Vagina (tissue), 2 donors: ENCODE measurements at regions not wholly inside any gene's neighbourhood (a gene's known extent, or its start where the extent isn't known, plus 50 kb on each side); places are given as distances from the start of the nearest gene placed in this dataset.

Experiments used
- POLR2A ChIP-seq, 2 donors: fragments of 450-650 bp; IDR thresholded peaks; one replicate each; pipeline ENCODE4 v1.6.1; 2017; ENCODE audit warnings: antibody characterized with exemption in 2 of 2, mild to moderate bottlenecking in 2 of 2, moderate library complexity in 2 of 2
- TF ChIP-seq, protein P1 (sequence below), 3 experiments: fragments of 450-650 bp in 2 of 3; fragments of 200-600 bp in 1 of 3; sonication (generic) in 1 of 3; IDR thresholded peaks; one replicate each; pipeline ENCODE4 v1.5.1; 2017 to 2019; ENCODE audit warnings: antibody characterized with exemption in 3 of 3, mild to moderate bottlenecking in 2 of 3, moderate library complexity in 2 of 3

DNA sequence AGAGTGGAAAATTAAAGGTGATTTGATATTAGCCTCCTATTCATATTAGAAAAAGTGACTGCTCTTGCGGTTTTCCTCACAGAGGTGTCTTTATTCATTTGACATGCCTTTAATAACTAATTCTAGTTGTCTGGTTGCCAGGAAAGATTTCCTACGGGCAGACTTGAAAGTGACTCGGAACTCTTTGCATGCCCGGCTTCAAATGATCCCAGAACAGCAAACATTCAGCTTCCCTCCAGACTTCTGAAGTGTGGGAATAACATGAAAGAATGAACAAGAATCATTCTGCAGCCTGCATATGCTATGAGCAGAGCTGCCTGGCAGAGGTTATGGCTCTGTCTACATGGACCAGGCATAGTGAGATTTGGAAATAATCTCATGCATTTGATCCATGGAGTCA is 89.6 kb upstream of the PKDCC start:
- TF ChIP-seq, protein P1, sequence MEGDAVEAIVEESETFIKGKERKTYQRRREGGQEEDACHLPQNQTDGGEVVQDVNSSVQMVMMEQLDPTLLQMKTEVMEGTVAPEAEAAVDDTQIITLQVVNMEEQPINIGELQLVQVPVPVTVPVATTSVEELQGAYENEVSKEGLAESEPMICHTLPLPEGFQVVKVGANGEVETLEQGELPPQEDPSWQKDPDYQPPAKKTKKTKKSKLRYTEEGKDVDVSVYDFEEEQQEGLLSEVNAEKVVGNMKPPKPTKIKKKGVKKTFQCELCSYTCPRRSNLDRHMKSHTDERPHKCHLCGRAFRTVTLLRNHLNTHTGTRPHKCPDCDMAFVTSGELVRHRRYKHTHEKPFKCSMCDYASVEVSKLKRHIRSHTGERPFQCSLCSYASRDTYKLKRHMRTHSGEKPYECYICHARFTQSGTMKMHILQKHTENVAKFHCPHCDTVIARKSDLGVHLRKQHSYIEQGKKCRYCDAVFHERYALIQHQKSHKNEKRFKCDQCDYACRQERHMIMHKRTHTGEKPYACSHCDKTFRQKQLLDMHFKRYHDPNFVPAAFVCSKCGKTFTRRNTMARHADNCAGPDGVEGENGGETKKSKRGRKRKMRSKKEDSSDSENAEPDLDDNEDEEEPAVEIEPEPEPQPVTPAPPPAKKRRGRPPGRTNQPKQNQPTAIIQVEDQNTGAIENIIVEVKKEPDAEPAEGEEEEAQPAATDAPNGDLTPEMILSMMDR (IDR thresholded peaks at IDR 0.05) = no peak
- no peak for TF ChIP-seq POLR2A (IDR thresholded peaks at IDR 0.05)
